GM23248 (cell line): ENCODE measurements at regions not wholly inside any gene's neighbourhood (a gene's known extent, or its start where the extent isn't known, plus 50 kb on each side); places are given as distances from the start of the nearest gene placed in this dataset.

Experiments used
- DNase-seq: peaks from one replicate; pipeline ENCODE4 v3.0.0-alpha.2; 2015
- H2AFZ ChIP-seq: fragments of 200-600 bp; sonication (generic); 2 replicates; pipeline ENCODE4 v1.6.1; 2016; ENCODE audit warnings: antibody characterized with exemption
- H3F3A ChIP-seq: fragments of 200-600 bp; sonication (generic); 2 replicates; pipeline ENCODE4 v1.6.1; 2016; ENCODE audit warnings: mild to moderate bottlenecking, antibody characterized with exemption, mixed run types; ENCODE audit not compliant: insufficient read depth
- H3K27ac ChIP-seq: fragments of 200-600 bp; sonication (generic); 2 replicates; pipeline ENCODE4 v1.5.1; 2016; ENCODE audit warnings: mild to moderate bottlenecking
- H3K27me3 ChIP-seq: fragments of 200-600 bp; sonication (generic); replicated peaks from 2 replicates; pipeline ENCODE4 v1.6.1; 2016; ENCODE audit warnings: mild to moderate bottlenecking; ENCODE audit not compliant: insufficient read depth
- H3K36me3 ChIP-seq: fragments of 200-600 bp; sonication (generic); 2 replicates; pipeline ENCODE4 v1.6.1; 2016; ENCODE audit warnings: low read depth, mild to moderate bottlenecking
- H3K4me1 ChIP-seq: fragments of 200-600 bp; sonication (generic); 2 replicates; pipeline ENCODE4 v1.6.1; 2016; ENCODE audit warnings: mild to moderate bottlenecking; ENCODE audit not compliant: insufficient read depth
- H3K4me2 ChIP-seq: fragments of 200-600 bp; sonication (generic); one replicate; pipeline ENCODE4 v1.6.1; 2016; ENCODE audit warnings: mild to moderate bottlenecking; ENCODE audit not compliant: unreplicated experiment
- H3K4me3 ChIP-seq: fragments of 200-600 bp; sonication (generic); 2 replicates; pipeline ENCODE4 v1.5.1; 2016; ENCODE audit warnings: mild to moderate bottlenecking
- H3K79me2 ChIP-seq: fragments of 200-600 bp; sonication (generic); 2 replicates; pipeline ENCODE4 v1.6.1; 2016; ENCODE audit warnings: mild to moderate bottlenecking; ENCODE audit not compliant: insufficient read depth
- H3K9ac ChIP-seq: fragments of 200-600 bp; sonication (generic); 2 replicates; pipeline ENCODE4 v1.6.1; 2016; ENCODE audit warnings: mild to moderate bottlenecking
- H3K9me2 ChIP-seq: fragments of 200-600 bp; sonication (generic); 2 replicates; pipeline ENCODE4 v1.6.1; 2016; ENCODE audit warnings: mixed run types, mild to moderate bottlenecking, moderate library complexity; ENCODE audit not compliant: insufficient read depth
- H3K9me3 ChIP-seq: fragments of 200-600 bp; sonication (generic); one replicate; pipeline ENCODE4 v1.6.1; 2017; ENCODE audit warnings: low read depth
- H4K20me1 ChIP-seq: fragments of 200-600 bp; sonication (generic); 2 replicates; pipeline ENCODE4 v1.6.0; 2016; ENCODE audit not compliant: insufficient read depth
- EZH2 ChIP-seq: fragments of 200-600 bp; sonication (generic); IDR thresholded peaks from 2 replicates; pipeline ENCODE4 v1.6.1; 2018; ENCODE audit warnings: antibody characterized with exemption, mild to moderate bottlenecking; ENCODE audit not compliant: insufficient read depth, poor library complexity, severe bottlenecking
- EZH2phosphoT487 ChIP-seq: fragments of 200-600 bp; sonication (generic); IDR thresholded peaks from 2 replicates; pipeline ENCODE4 v1.6.1; 2018; ENCODE audit warnings: antibody characterized with exemption, moderate library complexity, mild to moderate bottlenecking, low read depth; ENCODE audit not compliant: insufficient read depth
- WGBS, 2 experiments: methylation state at CpG; one replicate each; pipeline ENCODE4 v1.1.6; 2015 to 2017; ENCODE audit warnings: low lambda C conversion rate in 2 of 2, low coverage in 1 of 2; ENCODE audit errors: missing lambda C conversion rate in 2 of 2; 5-methylcytosine and 5-hydroxymethylcytosine counted together
- in situ Hi-C: fragments of 300-500 bp; cut with MboI; formaldehyde crosslinking; loops from 2 replicates; pipeline ENCODE4 v1.15.0; 2020

DNA sequence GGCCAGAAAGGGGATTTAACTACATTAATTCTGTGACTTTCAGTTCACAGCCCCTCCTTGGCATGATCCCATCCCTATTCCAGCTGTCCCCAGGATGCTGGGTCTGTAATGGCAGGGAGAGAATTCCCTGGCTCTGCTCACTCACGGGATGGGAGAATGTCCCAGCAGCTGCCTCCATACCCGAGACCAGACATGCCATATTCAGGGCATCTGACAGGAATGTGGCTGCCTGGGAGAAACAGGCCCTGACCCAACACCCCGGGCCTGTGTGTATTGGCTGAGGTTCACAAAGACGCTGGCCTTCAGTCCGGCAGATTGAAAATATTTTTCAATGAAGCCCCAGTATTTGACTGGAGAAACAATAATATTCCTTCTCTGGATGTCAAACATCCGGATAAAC lies 83.6 kb upstream of the SMAD3 start:
- H3K27ac ChIP-seq: no peak overlapping the region

GRCh38 chr15:66982250-66982649 lies 83.2 kb upstream of the SMAD3 start:
- no peaks in the 10 kb centered on the region for H3K79me2 ChIP-seq
- H3K4me2 ChIP-seq: no peak overlapping the region
- H3F3A ChIP-seq: no peaks in the 10 kb centered on the region
- TF ChIP-seq EZH2phosphoT487 (no peak), EZH2 (no peak)
- no peaks in the 10 kb centered on the region for H3K36me3 ChIP-seq
- no peak overlapping the region for H3K4me3 ChIP-seq
- 80 to 88% methylated on average over 4 of the region's 4 CpGs for WGBS, 2 experiments
- H2AFZ ChIP-seq: no peak overlapping the region
- H3K27ac ChIP-seq: no peak overlapping the region
- H3K9ac ChIP-seq: no peak overlapping the region
- H3K9me2 ChIP-seq: no peaks in the 10 kb centered on the region
- in situ Hi-C loops: no loop called here
- H3K9me3 ChIP-seq: no peaks in the 10 kb centered on the region
- no peaks in the 10 kb centered on the region for H3K27me3 ChIP-seq
- DNase-seq: no peak
- H3K4me1 ChIP-seq: no peaks in the 10 kb centered on the region
- H4K20me1 ChIP-seq: no peaks in the 10 kb centered on the region

More for the DNA sequence above, 83.6 kb upstream of the SMAD3 start:
- DNase-seq: no peak
- Histone ChIP-seq H3K9me3 (no peaks in the 10 kb centered on the region), H2AFZ (no peak overlapping the region), H3F3A (no peaks in the 10 kb centered on the region), H4K20me1 (no peaks in the 10 kb centered on the region), H3K4me2 (no peak overlapping the region), H3K4me1 (no peaks in the 10 kb centered on the region), H3K4me3 (no peak overlapping the region), H3K79me2 (no peaks in the 10 kb centered on the region), H3K9ac (no peak overlapping the region), H3K9me2 (no peaks in the 10 kb centered on the region), H3K27me3 (no peaks in the 10 kb centered on the region), H3K36me3 (no peaks in the 10 kb centered on the region)
- WGBS, 2 experiments: 79 to 83% methylated on average over 6 of the region's 6 CpGs
- TF ChIP-seq EZH2phosphoT487 (no peak), EZH2 (no peak)
- in situ Hi-C loops: no loop called here

DNA sequence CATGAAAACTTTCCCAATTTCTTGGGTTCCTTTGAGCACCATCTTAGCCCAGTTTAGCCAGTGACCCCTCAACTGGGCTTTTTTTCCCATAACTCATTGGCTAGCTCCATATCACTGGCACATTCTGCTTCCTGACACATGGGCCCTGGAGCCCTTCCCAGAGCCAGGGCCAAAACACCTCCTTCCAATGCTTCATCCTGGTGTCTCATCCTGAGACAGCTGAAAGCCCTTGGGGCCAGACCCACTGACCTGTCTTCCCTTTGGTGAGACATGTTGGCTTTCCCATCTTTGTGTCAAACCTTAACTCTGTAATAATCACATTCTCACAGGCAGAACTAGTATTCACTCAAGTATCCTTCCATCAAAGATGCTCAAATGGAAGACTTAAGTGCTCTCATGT lies 82.6 kb upstream of the SMAD3 start:
- peak; percentile 69 for DNase-seq
- H3K27me3 ChIP-seq: no peaks in the 10 kb centered on the region
- TF ChIP-seq EZH2phosphoT487: no peak
- TF ChIP-seq EZH2: no peak

GRCh38 chr15:66985653-66986052 lies 79.7 kb upstream of the SMAD3 start:
- Histone ChIP-seq H3K27me3 (no peaks in the 10 kb centered on the region), H4K20me1 (no peaks in the 10 kb centered on the region), H3K79me2 (no peaks in the 10 kb centered on the region), H3K4me2 (no peak overlapping the region), H3K27ac (no peak overlapping the region), H3K9me3 (no peaks in the 10 kb centered on the region), H3K4me3 (no peak overlapping the region), H3K36me3 (no peaks in the 10 kb centered on the region), H3F3A (no peaks in the 10 kb centered on the region), H3K9ac (no peak overlapping the region), H3K4me1 (no peaks in the 10 kb centered on the region), H2AFZ (no peak overlapping the region), H3K9me2 (no peaks in the 10 kb centered on the region)
- no peak for DNase-seq
- in situ Hi-C loops: no loop called here
- WGBS, 2 experiments: 86 to 88% methylated on average over 8 of the region's 8 CpGs
- no peak for TF ChIP-seq EZH2phosphoT487
- no peak for TF ChIP-seq EZH2

More for the DNA sequence above, 82.6 kb upstream of the SMAD3 start:
- Histone ChIP-seq H2AFZ (no peak overlapping the region), H3K36me3 (no peaks in the 10 kb centered on the region), H4K20me1 (no peaks in the 10 kb centered on the region), H3K27ac (no peak overlapping the region), H3K79me2 (no peaks in the 10 kb centered on the region), H3K4me2 (no peak overlapping the region), H3F3A (no peaks in the 10 kb centered on the region), H3K9ac (no peak overlapping the region), H3K9me3 (no peaks in the 10 kb centered on the region), H3K4me1 (no peaks in the 10 kb centered on the region), H3K4me3 (no peak overlapping the region), H3K9me2 (no peaks in the 10 kb centered on the region)
- in situ Hi-C loops: no loop called here

DNA sequence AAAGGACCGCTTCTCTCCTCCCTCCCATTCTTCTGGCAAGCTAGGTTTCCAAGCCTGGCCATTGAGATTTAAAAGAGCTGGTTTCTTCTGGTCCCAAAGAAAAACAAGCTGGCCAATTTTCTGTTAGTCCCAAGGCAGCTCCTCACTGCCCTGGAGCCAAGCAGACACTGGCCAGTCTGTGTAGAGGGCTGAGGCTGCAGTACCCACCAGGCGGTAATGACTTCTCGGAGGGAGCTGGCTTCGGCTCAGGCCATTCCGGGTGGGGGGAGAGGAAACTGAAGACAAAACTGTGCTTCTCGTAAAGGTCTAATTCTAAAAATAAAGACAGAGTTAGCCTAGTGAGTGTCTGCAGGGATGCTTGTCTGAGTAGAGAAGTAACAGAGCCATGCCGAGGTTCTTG lies 78.5 kb upstream of the SMAD3 start:
- Histone ChIP-seq H3F3A (no peaks in the 10 kb centered on the region), H3K4me3 (no peak overlapping the region), H4K20me1 (no peaks in the 10 kb centered on the region), H3K79me2 (no peaks in the 10 kb centered on the region), H3K4me1 (no peaks in the 10 kb centered on the region), H3K27me3 (no peaks in the 10 kb centered on the region), H3K9me3 (no peaks in the 10 kb centered on the region), H3K9ac (no peak overlapping the region), H3K4me2 (no peak overlapping the region), H3K36me3 (no peaks in the 10 kb centered on the region), H3K9me2 (no peaks in the 10 kb centered on the region), H3K27ac (no peak overlapping the region), H2AFZ (no peak overlapping the region)
- 90 to 98% methylated on average over 7 of the region's 7 CpGs for WGBS, 2 experiments
- in situ Hi-C loops: no loop called here
- DNase-seq: no peak
- TF ChIP-seq EZH2phosphoT487 (no peak), EZH2 (no peak)
